Nephron (organoid): ENCODE measurements at regions not wholly inside any gene's neighbourhood (a gene's known extent, or its start where the extent isn't known, plus 50 kb on each side); places are given as distances from the start of the nearest gene placed in this dataset.
"Not testable (repeated sequence)": the region's sequence is repeated elsewhere in the genome, so short reads cannot be mapped to it uniquely, and the experiment has no call there.

Source experiments
- H3K27ac Mint-ChIP-seq, 3 experiments: 2 replicates each; pipeline ENCODE4 v1.8.0; 2020; ENCODE audit warnings: mixed read lengths in 3 of 3, mild to moderate bottlenecking in 2 of 3, moderate library complexity in 1 of 3
- H3K27me3 Mint-ChIP-seq: 2 replicates; pipeline ENCODE4 v1.8.0; 2021; ENCODE audit warnings: low read depth, mild to moderate bottlenecking, moderate library complexity, mixed read lengths
- H3K36me3 Mint-ChIP-seq: 2 replicates; pipeline ENCODE4 v1.8.0; 2020; ENCODE audit warnings: low read depth, mixed read lengths
- H3K4me1 Mint-ChIP-seq: 2 replicates; pipeline ENCODE4 v1.8.0; 2020; ENCODE audit warnings: mixed read lengths
- H3K4me3 Mint-ChIP-seq, 3 experiments: 2 replicates each; pipeline ENCODE4 v1.8.0; 2020; ENCODE audit warnings: mild to moderate bottlenecking in 3 of 3, mixed read lengths in 3 of 3, moderate library complexity in 2 of 3
- H3K9me3 Mint-ChIP-seq: 2 replicates; pipeline ENCODE4 v1.8.0; 2020; ENCODE audit warnings: mixed read lengths
- CTCF ChIP-seq, 3 experiments: fragments of 200-600 bp; sonication (generic); IDR thresholded peaks; one replicate each; pipeline ENCODE4 v1.5.0; 2021; ENCODE audit warnings: antibody characterized with exemption in 3 of 3; ENCODE audit not compliant: unreplicated experiment in 3 of 3

GRCh38 chr16:65249768-65250167, 127.9 kb upstream of the CDH11 start:
- H3K4me3 Mint-ChIP-seq = no peak overlapping the region
- H3K27ac Mint-ChIP-seq = peak overlapping the region; percentile 76 to 86 (median 85)
- peaks cover 5% of the 10 kb centered on the region for H3K9me3 Mint-ChIP-seq
- no peak for TF ChIP-seq CTCF (IDR thresholded peaks at IDR 0.05; ENCODE audit: unreplicated experiment in 3 of 3)
- H3K4me1 Mint-ChIP-seq = peaks cover 18% of the 10 kb centered on the region
- no peaks in the 10 kb centered on the region for H3K36me3 Mint-ChIP-seq
- peaks cover under 1% of the 10 kb centered on the region for H3K27me3 Mint-ChIP-seq

- Mint-ChIP-seq H3K4me3 (no peak overlapping the region), H3K27me3 (peaks cover 4% of the 10 kb centered on the region), H3K36me3 (no peaks in the 10 kb centered on the region), H3K4me1 (peaks cover 9% of the 10 kb centered on the region), H3K9me3 (peaks cover 8% of the 10 kb centered on the region), H3K27ac (no peak overlapping the region)
- TF ChIP-seq CTCF (IDR thresholded peaks at IDR 0.05; ENCODE audit: unreplicated experiment in 3 of 3) = no peak
These were observed 122.9 kb upstream of the CDH11 start for GRCh38 chr16:65244787-65245186.

GRCh38 chr16:65235339-65236177, 113.7 kb upstream of the CDH11 start:
- no peaks in the 10 kb centered on the region for H3K4me1 Mint-ChIP-seq
- peaks cover 5% of the 10 kb centered on the region for H3K9me3 Mint-ChIP-seq
- H3K27ac Mint-ChIP-seq = peak overlapping the region in 1 of 3 experiments; percentile 69
- no peaks in the 10 kb centered on the region for H3K36me3 Mint-ChIP-seq
- H3K27me3 Mint-ChIP-seq = peaks cover 9% of the 10 kb centered on the region
- H3K4me3 Mint-ChIP-seq = no peak overlapping the region
- no peak for TF ChIP-seq CTCF (IDR thresholded peaks at IDR 0.05; ENCODE audit: unreplicated experiment in 3 of 3)

- not testable (repeated sequence) for H3K27me3 Mint-ChIP-seq, H3K9me3 Mint-ChIP-seq, H3K36me3 Mint-ChIP-seq, H3K4me3 Mint-ChIP-seq, H3K27ac Mint-ChIP-seq, H3K4me1 Mint-ChIP-seq
These were observed 113.0 kb upstream of the CDH11 start for GRCh38 chr16:65234721-65235320.

- TF ChIP-seq CTCF (IDR thresholded peaks at IDR 0.05; ENCODE audit: unreplicated experiment in 3 of 3) = no peak
- no peak overlapping the region for H3K27ac Mint-ChIP-seq
- no peak overlapping the region for H3K4me3 Mint-ChIP-seq
These were observed 107.4 kb upstream of the CDH11 start for GRCh38 chr16:65229191-65229662.

GRCh38 chr16:65227150-65227835, 105.4 kb upstream of the CDH11 start:
- Mint-ChIP-seq H3K9me3 (no peaks in the 10 kb centered on the region), H3K27me3 (peaks cover 11% of the 10 kb centered on the region), H3K27ac (no peak overlapping the region), H3K4me1 (peaks cover 18% of the 10 kb centered on the region), H3K36me3 (no peaks in the 10 kb centered on the region), H3K4me3 (no peak overlapping the region)
- TF ChIP-seq CTCF (IDR thresholded peaks at IDR 0.05; ENCODE audit: unreplicated experiment in 3 of 3) = no peak

More at GRCh38 chr16:65229191-65229662, 107.4 kb upstream of the CDH11 start:
- H3K9me3 Mint-ChIP-seq = no peaks in the 10 kb centered on the region
- no peaks in the 10 kb centered on the region for H3K36me3 Mint-ChIP-seq
- H3K27me3 Mint-ChIP-seq = peaks cover 11% of the 10 kb centered on the region
- H3K4me1 Mint-ChIP-seq = peaks cover 7% of the 10 kb centered on the region
